ENCODE measurements at regions not wholly inside any gene's neighbourhood (a gene's known extent, or its start where the extent isn't known, plus 50 kb on each side); places are given as distances from the start of the nearest gene placed in this dataset.

GRCh38 chr3:125647318-125648014 lies 52.2 kb upstream of the OSBPL11 start:
- no peak for TF ChIP-seq CTCF (IDR thresholded peaks at IDR 0.05; ENCODE audit: low read depth, low read length)
- no peak for TF ChIP-seq EZH2phosphoT487 (IDR thresholded peaks at IDR 0.05; ENCODE audit: low read depth)
